SHP77 treated with DMSO at 0.1 percent for 48 hours (cell line): ENCODE measurements at regions not wholly inside any gene's neighbourhood (a gene's known extent, or its start where the extent isn't known, plus 50 kb on each side); places are given as distances from the start of the nearest gene placed in this dataset.

Experiments
- DNase-seq: peaks from one replicate; lab custom pipeline; 2025; lab: John Stamatoyannopoulos, UW

DNA sequence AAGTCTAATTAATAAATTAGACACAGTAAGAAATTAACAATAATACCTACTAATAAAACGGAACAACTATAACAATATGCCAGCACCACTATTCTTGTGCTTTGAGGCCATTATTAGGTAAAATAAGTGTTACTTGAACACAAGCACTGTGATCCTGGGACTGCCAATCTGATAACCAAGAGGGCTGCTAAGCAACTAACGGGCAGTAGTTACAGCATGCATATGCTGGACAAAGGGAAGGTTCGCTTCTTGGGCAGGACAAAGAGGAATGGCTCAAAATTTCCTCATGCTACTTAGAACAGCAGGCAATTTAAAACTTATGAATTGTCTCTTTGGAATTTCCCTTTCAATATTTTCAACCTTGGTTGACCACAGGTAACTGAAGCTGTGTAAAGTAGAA lies 718.6 kb downstream of the SORCS3 start:
- DNase-seq = no peak

DNA sequence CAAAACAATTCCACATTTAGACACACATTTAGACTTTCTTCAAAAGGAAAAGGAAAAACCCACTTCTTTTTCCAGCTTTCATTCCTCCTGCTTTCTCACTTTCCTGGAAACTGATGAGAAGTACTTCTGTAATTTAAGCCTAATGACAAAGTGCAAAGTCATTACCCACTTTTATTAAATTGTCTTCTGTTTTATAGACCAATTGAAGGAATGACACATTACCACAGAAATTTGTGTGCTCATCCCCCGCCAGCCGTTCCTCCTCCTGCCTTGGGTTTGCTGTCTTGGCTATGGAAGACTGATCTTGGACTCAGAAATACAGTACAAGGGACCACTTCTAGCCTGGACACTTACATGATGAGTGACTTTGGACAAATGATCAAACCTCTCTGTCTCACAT lies 717.8 kb downstream of the SORCS3 start:
- no peak for DNase-seq

DNA sequence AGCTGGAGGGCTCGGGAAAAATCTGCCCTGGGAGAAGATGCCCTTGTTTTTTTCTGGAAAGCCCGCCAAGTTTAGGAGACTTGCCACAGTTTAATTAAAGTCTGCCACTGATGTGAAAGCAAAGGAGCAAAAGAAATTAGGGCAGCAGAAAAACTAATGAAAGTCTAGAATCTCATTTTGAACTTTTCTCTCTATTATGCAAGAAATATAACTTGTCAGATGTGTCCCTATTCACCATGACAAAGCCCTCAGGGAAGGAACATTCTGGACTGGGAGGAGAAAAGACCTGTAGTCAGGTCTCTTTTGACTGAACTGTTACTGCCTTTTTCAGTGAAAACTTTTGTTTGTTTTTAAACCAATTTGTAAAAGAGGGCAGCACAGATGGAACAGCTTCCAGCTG lies 715.5 kb downstream of the SORCS3 start:
- no peak for DNase-seq

DNA sequence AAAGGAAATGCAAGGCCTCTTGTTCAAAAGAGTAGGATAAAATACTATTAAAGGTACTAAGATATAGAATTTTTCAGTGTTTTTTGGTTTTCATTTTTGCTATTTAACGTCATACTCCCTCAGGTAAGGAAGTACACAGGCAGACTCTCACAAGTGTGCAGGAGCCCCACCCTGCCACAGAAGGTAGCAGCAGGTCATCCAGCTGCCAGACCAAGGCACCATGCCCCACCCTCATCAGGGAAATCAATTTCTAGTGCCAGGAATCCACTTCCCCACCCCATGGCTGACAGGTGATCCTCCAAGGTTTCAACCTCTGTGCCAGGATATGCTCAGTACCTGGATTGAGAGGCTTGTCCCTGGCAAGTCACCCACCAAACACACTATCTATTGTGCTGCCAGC lies 712.9 kb downstream of the SORCS3 start:
- DNase-seq = no peak

DNA sequence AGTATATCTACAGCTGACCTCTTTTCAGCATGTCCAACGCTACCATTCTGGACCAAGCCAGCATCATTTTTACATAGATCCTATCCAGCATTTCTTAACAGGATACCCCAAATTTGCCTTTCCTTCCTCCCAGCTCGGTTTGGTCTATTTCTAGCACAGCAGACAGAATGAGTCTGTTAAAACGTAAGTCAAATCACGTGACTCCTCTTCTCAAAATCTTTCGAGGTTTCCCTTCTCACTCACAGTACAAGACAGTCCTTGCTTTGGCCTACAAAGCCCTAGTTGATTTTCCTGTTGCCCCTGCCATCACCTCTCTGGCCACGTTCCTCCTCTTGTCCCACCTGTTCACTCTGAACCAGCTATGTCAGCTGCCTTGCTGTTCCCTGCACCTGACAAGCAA lies 711.7 kb downstream of the SORCS3 start:
- DNase-seq = no peak

DNA sequence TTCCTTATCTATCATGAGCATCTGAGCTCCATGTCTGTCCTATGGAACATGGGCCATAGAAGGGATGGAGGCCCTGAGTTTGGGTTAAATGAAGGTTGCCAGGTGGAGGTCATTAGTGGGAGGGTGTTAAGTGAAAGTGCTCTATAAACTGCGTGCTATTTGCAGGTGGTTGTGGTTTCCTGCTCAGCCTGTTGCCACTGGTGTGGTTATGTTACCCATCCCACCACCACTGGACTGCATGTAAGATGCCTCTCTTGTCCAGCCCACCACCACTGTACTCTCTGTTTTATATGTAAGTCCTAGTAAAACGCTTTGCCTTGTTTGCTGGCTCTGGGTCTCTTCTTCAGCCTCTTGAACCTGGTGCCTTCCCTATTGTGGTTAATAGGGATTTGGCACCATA lies 711.2 kb downstream of the SORCS3 start:
- no peak for DNase-seq

DNA sequence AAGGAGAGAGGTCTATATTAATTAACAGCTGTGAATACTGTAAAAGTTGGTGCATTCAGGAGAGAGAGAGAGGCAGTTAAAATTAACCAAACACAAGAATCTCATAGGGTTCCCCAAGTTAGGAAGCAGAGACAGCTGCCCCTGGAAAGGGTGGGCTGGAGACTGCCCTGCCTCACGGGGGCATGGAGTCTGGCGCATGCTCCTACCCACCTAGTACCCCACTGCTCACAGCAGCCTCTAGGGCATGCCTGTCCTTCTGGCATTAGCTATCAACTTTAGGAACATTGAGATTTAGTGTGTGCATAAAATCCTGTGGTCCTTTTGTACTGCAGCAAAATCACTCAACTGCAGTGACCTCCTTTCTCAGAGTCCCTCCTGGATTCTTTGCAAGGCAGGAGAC lies 710.1 kb downstream of the SORCS3 start:
- no peak for DNase-seq

DNA sequence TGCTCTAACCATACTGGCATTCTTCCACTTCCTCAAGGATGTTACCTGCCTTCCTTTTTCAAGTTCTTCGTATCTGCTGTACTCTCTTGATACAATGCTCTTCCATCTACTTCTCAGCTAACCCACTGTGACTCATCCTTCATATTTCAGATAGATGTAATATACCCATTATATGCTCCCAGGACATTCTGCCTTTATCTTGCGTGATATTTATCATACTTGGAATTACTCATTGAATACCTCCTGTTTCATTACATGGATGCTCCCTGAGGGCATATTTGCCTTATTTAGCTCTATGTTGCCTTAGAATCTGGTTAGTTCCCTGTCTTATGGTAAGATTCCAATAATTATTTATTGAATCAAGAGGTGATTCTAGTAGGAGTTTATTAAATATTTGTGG lies 706.4 kb downstream of the SORCS3 start:
- DNase-seq = no peak

DNA sequence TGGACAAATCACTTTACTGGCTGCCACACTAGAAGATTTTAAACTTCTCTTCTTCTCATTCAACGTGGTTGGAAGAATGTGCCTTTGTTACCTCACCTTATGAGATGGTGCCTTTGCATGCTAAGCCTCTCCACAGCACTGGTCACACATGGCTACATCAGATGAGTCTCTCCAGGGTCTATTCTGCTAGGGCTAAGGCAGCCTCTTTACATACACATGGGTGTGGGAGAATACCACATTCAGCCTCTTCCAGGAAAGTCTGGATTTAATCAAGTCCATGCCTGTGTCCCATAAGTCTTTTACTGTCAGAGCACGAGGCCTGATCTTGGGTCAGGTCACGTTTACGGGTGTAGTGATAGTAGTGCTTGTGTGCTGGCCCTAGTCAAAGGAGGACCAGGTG lies 701.5 kb downstream of the SORCS3 start:
- no peak for DNase-seq

DNA sequence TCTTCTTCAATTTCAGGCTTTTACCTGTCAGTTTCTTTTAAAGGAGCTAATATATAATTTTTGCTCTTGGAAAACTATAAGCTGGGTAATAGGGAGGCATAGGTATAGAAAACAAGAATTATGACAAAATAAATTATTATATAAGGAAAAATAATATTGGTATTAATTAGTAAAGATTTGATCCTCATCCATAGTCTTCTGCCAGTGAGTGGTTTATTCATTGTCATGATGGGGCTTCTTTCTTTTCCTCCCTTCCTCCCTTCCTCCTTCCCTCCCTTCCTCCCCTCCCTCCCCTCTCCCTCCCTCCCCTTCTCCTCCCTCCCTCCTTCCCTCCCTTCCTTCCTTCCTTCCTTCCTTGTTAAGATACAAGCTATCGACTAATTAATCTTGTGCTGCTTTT lies 698.6 kb downstream of the SORCS3 start:
- DNase-seq = no peak

DNA sequence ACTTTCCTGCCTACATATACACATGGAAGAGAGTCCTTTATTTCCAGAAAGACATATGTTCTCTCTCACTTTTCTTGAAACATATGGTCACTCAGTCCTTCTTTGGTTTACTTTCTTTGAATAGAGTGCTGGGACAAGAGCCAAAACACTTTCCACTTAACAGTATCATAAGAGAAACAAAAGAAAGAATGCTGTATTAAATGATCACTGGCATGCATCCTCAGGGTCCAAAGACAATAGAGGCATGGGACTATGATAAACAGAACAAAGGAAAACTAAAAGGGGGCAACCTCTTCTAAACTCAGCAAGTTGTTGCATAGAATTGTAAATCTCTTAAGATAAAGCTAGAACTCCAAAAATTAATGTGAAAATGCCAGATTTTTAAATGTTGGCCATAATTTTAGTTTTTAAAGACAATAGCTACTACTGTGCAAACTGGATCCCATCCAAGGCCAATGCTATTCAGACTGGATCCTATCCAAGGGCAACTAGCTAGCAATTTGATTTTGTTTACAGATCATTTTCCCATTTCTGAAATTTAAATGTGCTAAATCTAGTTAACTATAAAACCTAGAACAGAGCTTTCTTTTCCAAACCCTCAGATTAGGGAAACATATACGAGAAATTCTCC lies 687.5 kb downstream of the SORCS3 start:
- no peak for DNase-seq
